ENCODE measurements at regions not wholly inside any gene's neighbourhood (a gene's known extent, or its start where the extent isn't known, plus 50 kb on each side); places are given as distances from the start of the nearest gene placed in this dataset.

- no peak for TF ChIP-seq POLR2A (IDR thresholded peaks at IDR 0.05)
- no peak for TF ChIP-seq CTCF (IDR thresholded peaks at IDR 0.05 in 4 of 5, conservative IDR thresholded peaks at IDR 0.05 in 1 of 5)
These were observed 257.2 kb upstream of the NSMCE3 start for GRCh38 chr15:29526802-29527201.
